Right lobe of liver (tissue), 4 donors: ENCODE measurements at regions not wholly inside any gene's neighbourhood (a gene's known extent, or its start where the extent isn't known, plus 50 kb on each side); places are given as distances from the start of the nearest gene placed in this dataset.

Experiments used
- CTCF ChIP-seq, 4 donors: fragments of 200-600 bp in 3 of 4; fragments of 450-650 bp in 1 of 4; IDR thresholded peaks; one replicate each; pipeline versions ENCODE4 v1.5.1 to v1.8.0; 2016 to 2022; ENCODE audit warnings: antibody characterized with exemption in 4 of 4, mild to moderate bottlenecking in 2 of 4
- POLR2A ChIP-seq: fragments of 450-650 bp; IDR thresholded peaks from one replicate; pipeline ENCODE4 v1.6.1; 2017; ENCODE audit warnings: antibody characterized with exemption, mild to moderate bottlenecking
- donor health status: DM: no; HTN: no; CAD: no.
- donor health status: DM: no; HTN: no; CAD: no.
- donor health status: DM: no; HTN: yes; CAD: no.

- TF ChIP-seq CTCF (IDR thresholded peaks at IDR 0.05), result no peak
- no peak for TF ChIP-seq POLR2A
Observed at GRCh38 chr5:51109786-51110410, 273.4 kb upstream of the ISL1 start.
